ENCODE measurements at regions not wholly inside any gene's neighbourhood (a gene's known extent, or its start where the extent isn't known, plus 50 kb on each side); places are given as distances from the start of the nearest gene placed in this dataset.

- TF ChIP-seq CBX8 (IDR thresholded peaks at IDR 0.05; ENCODE audit: borderline replicate concordance, low read depth, low read length) (no peak), ATF2 (IDR thresholded peaks at IDR 0.05; ENCODE audit: low read length) (no peak), TCF12 (IDR thresholded peaks at IDR 0.05; ENCODE audit: low read depth, low read length) (no peak), SUZ12 (IDR thresholded peaks at IDR 0.05; ENCODE audit: low read length) (no peak)
Measured at GRCh38 chr7:94100723-94101345, 96.7 kb upstream of the BET1 start (continued).

Data from H1 (cell line).